Inflammatory macrophage treated with lipopolysaccharide for 4 hours (primary cell): ENCODE measurements at regions not wholly inside any gene's neighbourhood (a gene's known extent, or its start where the extent isn't known, plus 50 kb on each side); places are given as distances from the start of the nearest gene placed in this dataset.
"Not testable (repeated sequence)": the region's sequence is repeated elsewhere in the genome, so short reads cannot be mapped to it uniquely, and the experiment has no call there.

Experiments used
- DNase-seq: peaks from one replicate; pipeline ENCODE4 v3.0.0-alpha.2; 2020

- DNase-seq = no peak
Measured at GRCh38 chr3:75325716-75326115, 338.4 kb upstream of the FRG2C start.

DNA sequence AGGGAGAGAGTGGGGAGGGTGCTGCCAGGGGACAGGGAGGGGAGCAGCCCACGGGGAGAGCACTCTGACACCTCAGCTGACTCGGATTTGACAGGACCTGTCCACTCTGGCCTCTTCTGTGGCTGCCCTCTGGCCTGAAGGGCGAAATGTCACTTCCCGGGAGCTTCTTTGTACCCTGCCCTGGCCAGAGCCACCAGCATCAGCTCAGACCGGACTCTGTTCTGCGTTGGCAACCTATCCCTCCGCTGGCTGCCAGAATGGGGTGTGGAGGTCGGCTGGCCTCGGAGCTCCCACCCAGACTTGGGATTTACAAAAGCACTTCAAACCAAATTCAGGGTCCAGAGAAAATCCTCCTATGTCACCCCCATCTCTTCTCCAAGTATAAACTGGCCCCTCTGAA is 336.7 kb upstream of the FRG2C start:
- no peak for DNase-seq

GRCh38 chr3:75329476-75330097 is 334.5 kb upstream of the FRG2C start:
- no peak for DNase-seq

- not testable (repeated sequence) for DNase-seq
Measured at GRCh38 chr3:75330446-75330845, 333.7 kb upstream of the FRG2C start.

GRCh38 chr3:75332090-75332489 is 332.0 kb upstream of the FRG2C start:
- DNase-seq = not testable (repeated sequence)

DNA sequence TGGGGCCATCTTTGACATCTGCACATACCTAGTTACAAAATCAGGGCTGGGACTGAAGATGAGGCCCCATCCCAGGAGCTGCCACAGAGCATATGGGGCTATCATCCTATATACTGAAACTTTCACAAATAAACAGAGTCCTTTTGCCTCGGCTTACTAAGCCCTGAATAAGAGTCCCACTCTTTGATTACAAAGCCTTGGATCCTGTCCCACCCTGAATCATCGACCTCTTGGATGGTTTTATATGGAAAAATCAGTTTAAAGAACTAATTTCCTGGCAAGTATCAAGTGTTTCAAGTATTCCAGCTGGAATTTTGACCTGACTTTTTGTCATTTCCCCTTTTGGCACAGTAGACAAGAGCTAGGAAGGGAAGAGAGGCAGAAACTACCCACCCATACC is 331.3 kb upstream of the FRG2C start:
- DNase-seq = no peak

DNA sequence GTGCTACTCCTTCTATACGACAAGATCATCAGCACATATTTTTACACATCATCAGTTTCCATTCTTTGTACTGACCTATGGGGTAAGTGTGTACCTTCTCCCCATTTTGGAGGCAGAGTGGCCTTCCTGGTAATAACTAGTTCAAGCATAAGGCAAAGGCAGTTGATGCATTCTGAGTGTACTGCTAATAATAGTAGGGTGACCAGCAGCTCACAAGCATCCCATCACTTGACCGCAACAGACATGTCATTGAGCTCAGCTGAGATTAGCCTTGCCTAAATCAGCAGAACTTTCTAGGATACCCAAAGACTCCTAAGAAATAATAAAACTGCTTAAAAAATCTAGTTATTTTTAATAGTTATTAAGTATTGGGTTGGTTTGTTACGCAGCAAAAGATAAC is 329.8 kb upstream of the FRG2C start:
- no peak for DNase-seq

DNA sequence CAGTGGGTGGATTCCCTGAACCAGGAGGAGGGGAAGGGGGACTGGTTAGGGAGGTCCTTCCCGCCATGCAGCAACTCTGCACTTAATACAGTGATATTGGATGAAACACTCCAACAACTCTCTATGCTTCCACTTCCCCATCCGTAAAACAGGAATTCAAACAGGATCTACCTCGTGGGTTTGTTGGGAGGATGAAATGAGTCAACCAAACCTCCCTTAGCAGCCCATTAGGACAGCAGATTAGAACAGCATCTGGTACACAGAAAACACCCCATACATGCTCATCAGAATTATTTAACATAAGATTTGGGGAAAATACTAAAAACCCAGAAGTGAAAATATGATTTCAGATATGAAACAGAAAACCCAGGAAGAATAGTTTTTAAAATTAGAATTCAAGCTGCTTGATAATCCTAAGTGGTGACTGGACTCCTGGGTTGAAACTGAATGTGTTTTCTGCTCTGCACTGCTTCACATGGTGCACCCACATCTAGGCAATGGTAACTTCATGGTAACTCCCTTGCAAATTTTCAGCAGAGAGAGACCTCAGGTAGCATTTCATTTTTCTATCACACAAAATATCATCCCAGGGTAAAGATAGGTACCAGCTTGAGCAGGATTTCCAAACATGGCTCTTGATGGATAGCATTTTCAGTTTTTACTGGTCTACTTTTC is 326.8 kb upstream of the FRG2C start:
- DNase-seq = no peak

GRCh38 chr3:75338342-75338741 is 325.8 kb upstream of the FRG2C start:
- DNase-seq = no peak

DNA sequence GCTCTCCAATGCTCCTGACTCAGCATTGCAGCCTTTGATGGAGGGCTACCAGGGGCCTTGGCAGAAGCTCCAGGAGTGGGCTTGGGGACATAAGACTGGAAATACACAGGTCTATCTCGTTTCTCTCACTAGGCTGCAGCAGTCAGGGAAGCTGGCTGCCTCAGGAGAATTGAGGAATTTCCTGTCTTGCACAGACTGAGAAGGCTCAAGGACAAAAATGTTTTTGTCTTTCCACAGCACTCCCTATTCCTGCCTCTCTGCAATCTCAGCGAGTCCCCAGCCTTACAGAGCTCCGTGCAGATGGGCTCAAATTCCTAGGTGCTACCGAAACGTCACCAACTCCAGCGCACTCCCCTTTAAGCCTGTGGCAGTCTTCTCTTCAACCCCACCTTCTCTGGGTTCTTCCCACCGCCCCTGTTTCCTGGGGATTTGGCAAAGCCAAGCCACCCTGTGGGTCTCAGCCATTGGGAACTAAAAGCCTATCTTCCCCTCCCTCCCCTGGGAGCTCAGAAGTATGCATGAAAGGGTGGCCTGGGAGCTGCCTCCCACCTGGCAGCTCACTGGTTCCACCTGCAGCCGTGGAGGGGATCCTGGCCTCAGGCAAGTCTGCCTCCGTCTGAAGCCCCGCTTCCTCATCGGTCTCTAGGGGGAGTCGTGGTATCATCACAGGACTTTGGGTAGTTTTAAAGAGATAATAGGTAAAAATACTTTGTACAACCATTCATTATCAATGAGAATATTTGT is 322.6 kb upstream of the FRG2C start:
- no peak for DNase-seq

- DNase-seq = peak; percentile 83
Measured at GRCh38 chr3:75342425-75342824, 321.7 kb upstream of the FRG2C start.

DNA sequence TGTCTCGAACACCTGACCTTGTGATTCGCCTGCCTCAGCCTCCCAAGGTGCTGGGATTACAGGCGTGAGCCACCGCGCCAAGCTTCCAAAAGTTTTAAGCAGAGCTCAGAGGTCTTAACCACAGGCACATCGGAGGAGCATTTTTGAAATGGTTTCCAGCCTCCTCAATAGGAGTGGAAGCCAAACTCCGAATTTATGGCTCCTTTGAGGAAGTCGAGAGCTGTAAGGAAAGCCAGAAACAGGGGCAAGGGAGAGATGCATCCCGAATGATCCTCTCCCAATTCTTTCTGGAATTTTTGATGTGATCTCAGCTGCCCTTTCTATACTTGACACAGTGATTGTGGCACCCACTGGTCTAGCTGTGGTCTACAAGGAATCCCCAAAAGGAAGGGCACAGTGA is 313.6 kb upstream of the FRG2C start:
- DNase-seq = not testable (repeated sequence)

- DNase-seq = not testable (repeated sequence)
Measured at GRCh38 chr3:75362086-75362784, 301.9 kb upstream of the FRG2C start.

DNA sequence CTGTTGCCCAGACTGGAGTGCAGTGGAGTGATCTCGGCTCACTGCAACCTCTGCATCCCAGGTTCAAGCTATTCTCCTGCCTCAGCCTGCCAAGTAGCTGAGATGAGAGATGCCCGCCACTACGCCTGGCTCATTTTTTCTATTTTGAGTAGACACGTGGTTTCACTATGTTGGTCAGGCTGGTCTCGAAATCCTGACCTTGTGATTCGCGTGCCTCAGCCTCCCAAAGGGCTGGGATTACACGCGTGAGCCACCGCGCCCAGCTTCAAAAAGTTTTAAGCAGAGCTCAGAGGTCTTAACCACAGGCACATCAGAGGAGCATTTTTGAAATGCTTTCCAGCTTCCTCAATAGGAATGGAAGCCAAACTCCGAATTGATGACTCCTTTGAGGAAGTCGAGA is 291.2 kb upstream of the FRG2C start:
- not testable (repeated sequence) for DNase-seq

DNA sequence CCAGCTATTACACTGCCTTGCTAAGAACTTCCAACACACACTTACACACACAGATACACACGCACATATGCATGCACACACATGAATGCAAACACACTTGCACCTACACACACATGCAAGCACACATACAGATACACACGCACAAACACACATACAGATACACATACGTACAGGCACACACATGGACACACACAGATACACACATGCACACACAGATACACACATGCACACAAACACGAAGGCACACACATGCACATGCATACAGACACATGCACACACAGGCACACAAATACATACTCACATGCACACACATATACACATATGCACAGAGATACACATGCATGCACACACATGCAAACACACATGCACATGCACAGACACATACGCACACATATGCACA is 284.3 kb upstream of the FRG2C start:
- not testable (repeated sequence) for DNase-seq

GRCh38 chr3:75380276-75380771 is 283.8 kb upstream of the FRG2C start:
- DNase-seq = no peak

DNA sequence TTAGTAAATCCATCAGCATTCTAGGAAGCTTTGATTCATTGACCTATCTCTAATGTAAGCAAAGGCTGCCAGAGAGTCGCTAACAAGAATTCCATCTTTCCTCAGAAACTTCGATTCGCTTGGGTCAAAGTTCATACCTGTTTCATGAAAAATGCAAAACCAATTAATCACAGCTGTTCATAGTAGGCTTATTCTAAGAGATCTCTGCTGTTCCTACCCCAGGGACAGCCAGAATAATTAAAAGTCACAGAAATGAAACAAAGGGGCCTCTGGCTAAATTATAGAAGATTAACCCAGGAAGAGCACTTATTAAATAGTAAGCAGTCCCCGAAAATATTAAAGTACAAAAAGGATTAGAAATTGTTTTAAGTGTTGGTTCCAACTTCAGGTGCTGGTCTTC is 280.1 kb upstream of the FRG2C start:
- not testable (repeated sequence) for DNase-seq

DNA sequence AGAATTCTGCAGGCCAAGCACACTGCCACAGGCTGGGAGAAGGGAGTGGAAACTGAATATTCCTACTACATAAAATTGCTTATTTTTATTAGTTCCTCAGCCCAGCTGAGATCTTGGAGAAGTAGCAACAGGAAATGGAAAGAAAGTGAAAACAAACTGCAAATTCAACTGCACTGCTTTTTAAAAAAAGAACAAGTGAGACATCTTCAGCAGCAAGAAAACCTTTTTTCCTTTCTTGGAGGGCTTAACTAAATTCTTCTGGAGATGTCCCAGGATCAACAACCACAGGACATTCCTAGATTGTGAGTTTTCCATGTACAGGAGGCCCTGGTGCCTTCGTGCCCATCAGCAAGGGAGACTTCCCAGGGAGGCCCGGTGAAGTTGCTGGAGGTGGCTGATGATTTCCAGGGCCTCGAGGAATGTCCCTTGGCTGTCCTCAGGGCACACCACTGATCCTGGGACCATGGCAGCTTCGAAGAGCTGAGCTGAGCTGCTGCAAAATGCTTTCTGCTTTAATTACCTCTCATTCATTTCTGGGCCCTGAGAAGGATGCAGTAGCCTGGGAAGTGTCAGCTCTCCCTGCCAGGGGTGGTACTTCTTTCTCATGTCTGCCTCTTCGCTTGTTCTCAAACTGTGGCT is 275.5 kb upstream of the FRG2C start:
- DNase-seq = not testable (repeated sequence)

- not testable (repeated sequence) for DNase-seq
Measured at GRCh38 chr3:75393288-75393694, 270.8 kb upstream of the FRG2C start.

DNA sequence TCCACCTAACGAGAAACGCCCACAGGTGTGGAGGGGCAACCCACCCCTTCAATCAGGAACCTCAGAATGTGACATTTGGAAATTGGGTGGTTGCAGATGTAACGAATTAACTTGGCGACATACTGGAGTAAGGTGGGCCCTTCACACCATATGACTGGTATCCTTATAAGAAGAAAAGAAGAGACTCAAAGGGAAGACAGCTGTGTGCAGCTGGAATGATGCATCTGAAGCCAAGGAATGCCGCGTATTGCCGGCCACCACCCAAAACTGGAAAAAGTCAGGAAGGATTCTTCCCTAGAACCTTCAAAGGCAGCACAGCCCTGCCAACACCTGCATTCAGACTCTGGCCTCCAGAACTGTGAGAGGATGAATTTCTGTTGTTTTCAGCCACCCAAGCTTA is 270.0 kb upstream of the FRG2C start:
- DNase-seq = not testable (repeated sequence)

DNA sequence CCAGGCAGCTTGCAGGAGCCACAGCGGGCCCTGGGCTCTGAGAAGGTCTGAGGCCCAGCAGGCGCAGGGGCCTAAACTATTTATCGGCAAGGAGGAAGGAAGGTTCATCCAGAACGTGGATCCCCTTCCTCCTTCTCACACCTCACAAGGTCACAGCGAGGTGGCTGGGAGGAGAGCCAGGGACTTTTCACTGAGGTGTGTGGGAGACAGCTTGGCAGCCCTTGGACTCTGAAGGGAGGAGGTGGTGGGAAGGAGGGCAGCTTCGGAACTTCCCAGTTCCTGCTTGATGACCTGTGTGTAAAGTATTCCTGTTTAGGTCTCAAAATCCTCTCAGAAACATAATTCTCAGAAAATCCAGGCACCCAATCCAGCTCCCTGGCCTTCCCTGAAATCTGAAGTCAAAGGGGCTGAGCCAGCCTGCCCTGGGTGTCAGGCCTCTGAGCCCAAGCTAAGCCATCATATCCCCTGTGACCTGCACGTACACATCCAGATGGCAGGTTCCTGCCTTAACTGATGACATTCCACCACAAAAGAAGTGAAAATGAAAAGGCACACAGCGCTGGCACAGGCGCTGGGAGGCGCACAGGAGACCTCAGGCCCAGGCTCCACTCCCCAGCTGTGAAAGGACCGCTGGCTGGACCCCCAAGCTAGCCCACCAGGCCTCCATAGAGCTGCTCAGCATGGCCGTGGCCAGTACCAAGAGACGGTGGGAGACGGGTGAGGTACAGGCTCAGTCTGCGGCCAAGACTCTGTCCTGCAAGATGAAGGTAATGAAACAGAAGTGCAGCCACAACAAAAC is 269.4 kb upstream of the FRG2C start:
- DNase-seq = not testable (repeated sequence)
